Parathyroid adenoma (tissue), 2 donors: ENCODE measurements at regions not wholly inside any gene's neighbourhood (a gene's known extent, or its start where the extent isn't known, plus 50 kb on each side); places are given as distances from the start of the nearest gene placed in this dataset.

ENCODE experiments used
- H2AFZ ChIP-seq: fragments of 300-600 bp; sonication (generic); one replicate; pipeline ENCODE4 v1.7.0; 2017; ENCODE audit warnings: antibody characterized with exemption, mild to moderate bottlenecking
- H3K27ac ChIP-seq: fragments of 300-600 bp; sonication (generic); one replicate; pipeline ENCODE4 v1.7.0; 2017
- H3K27me3 ChIP-seq: fragments of 300-600 bp; sonication (generic); one replicate; pipeline ENCODE4 v1.7.0; 2017; ENCODE audit warnings: low read length; ENCODE audit not compliant: control insufficient read depth, insufficient read depth
- H3K36me3 ChIP-seq: fragments of 300-600 bp; sonication (generic); one replicate; pipeline ENCODE4 v1.7.0; 2017; ENCODE audit warnings: low read length; ENCODE audit not compliant: control insufficient read depth, insufficient read depth
- H3K4me1 ChIP-seq: fragments of 300-600 bp; sonication (generic); one replicate; pipeline ENCODE4 v1.7.0; 2017; ENCODE audit warnings: control low read depth
- H3K4me2 ChIP-seq: fragments of 300-600 bp; sonication (generic); one replicate; pipeline ENCODE4 v1.7.0; 2017; ENCODE audit warnings: low read length
- H3K4me3 ChIP-seq: fragments of 300-600 bp; sonication (generic); one replicate; pipeline ENCODE4 v1.7.0; 2017; ENCODE audit warnings: low read depth, low read length
- H3K79me2 ChIP-seq: fragments of 300-600 bp; sonication (generic); one replicate; pipeline ENCODE4 v1.7.0; 2017; ENCODE audit warnings: control low read depth
- H3K9ac ChIP-seq: fragments of 300-600 bp; sonication (generic); one replicate; pipeline ENCODE4 v1.7.0; 2017; ENCODE audit warnings: mild to moderate bottlenecking
- H3K9me3 ChIP-seq: fragments of 300-600 bp; sonication (generic); one replicate; pipeline ENCODE4 v1.7.0; 2017; ENCODE audit warnings: low read length; ENCODE audit not compliant: control insufficient read depth
- CTCF ChIP-seq: fragments of 300-600 bp; sonication (generic); IDR thresholded peaks from one replicate; pipeline ENCODE4 v1.7.0; 2017; ENCODE audit warnings: antibody characterized with exemption, mild to moderate bottlenecking
- donor health status: primary hyperparathyroidism.

GRCh38 chr4:154088741-154089140, 299.9 kb upstream of the SFRP2 start:
- no peak overlapping the region for H3K4me3 ChIP-seq
- no peak for TF ChIP-seq CTCF
- no peak overlapping the region for H2AFZ ChIP-seq
- no peaks in the 10 kb centered on the region for H3K4me1 ChIP-seq
- H3K9ac ChIP-seq: no peak overlapping the region
- no peak overlapping the region for H3K27ac ChIP-seq
- no peaks in the 10 kb centered on the region for H3K79me2 ChIP-seq
- no peaks in the 10 kb centered on the region for H3K9me3 ChIP-seq
- no peak overlapping the region for H3K4me2 ChIP-seq
- H3K36me3 ChIP-seq: no peaks in the 10 kb centered on the region
- no peaks in the 10 kb centered on the region for H3K27me3 ChIP-seq

GRCh38 chr4:154086247-154086646, 297.4 kb upstream of the SFRP2 start:
- Histone ChIP-seq H3K36me3 (no peaks in the 10 kb centered on the region), H3K27ac (no peak overlapping the region), H3K9ac (no peak overlapping the region), H3K4me1 (no peaks in the 10 kb centered on the region), H3K9me3 (no peaks in the 10 kb centered on the region), H3K4me2 (no peak overlapping the region), H3K79me2 (no peaks in the 10 kb centered on the region), H3K4me3 (no peak overlapping the region), H3K27me3 (no peaks in the 10 kb centered on the region), H2AFZ (no peak overlapping the region)
- no peak for TF ChIP-seq CTCF

- no peak for TF ChIP-seq CTCF
- Histone ChIP-seq H3K79me2 (no peaks in the 10 kb centered on the region), H3K4me3 (no peak overlapping the region), H3K27ac (no peak overlapping the region), H2AFZ (no peak overlapping the region), H3K4me1 (no peaks in the 10 kb centered on the region), H3K36me3 (no peaks in the 10 kb centered on the region), H3K9me3 (no peaks in the 10 kb centered on the region), H3K9ac (no peak overlapping the region), H3K27me3 (no peaks in the 10 kb centered on the region), H3K4me2 (no peak overlapping the region)
Measured at GRCh38 chr4:154084864-154085263, 296.0 kb upstream of the SFRP2 start.

DNA sequence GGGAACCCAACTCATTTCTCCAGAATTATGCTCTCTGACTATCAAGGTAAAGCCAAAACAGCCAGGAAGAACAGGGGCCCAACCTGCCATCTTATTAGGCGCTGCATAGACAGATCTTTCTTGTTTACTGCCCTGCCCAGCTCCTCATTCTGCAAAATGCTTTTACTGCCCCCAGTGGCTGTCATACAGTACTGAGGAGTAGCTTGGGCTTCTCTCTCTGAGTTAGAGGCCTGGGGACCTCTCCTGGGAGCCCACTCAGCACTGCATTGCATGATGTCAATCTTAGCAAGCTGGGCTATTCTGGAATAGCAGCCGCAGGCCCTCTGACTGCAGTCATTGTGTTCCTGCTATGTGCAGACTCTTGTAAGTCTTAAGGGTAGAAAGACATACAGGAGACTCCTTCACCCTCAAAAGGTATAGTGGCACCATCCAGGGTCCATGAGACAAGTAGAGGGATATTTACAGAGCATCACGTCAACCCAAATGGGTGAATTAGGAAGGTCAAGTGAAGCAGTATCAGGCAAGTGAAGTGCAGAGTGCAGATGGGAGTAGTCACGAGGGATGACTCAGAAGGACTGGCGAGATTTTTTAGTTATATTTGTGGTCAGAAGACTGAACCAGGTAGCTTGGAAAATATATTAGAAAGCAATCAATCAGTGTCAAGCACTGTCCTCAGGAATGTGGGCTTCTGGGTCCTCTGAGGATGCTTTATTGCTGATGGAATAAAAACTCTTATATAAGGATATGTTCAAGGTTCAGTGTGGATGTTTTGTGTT, 294.1 kb upstream of the SFRP2 start:
- H3K9me3 ChIP-seq: no peaks in the 10 kb centered on the region
- H3K36me3 ChIP-seq: no peaks in the 10 kb centered on the region
- H3K9ac ChIP-seq: no peak overlapping the region
- no peaks in the 10 kb centered on the region for H3K27me3 ChIP-seq
- H3K4me3 ChIP-seq: no peak overlapping the region
- H2AFZ ChIP-seq: no peak overlapping the region
- no peak for TF ChIP-seq CTCF
- H3K4me1 ChIP-seq: no peaks in the 10 kb centered on the region
- no peak overlapping the region for H3K4me2 ChIP-seq
- H3K79me2 ChIP-seq: no peaks in the 10 kb centered on the region
- H3K27ac ChIP-seq: no peak overlapping the region

GRCh38 chr4:154081391-154081790, 292.5 kb upstream of the SFRP2 start:
- Histone ChIP-seq H3K4me1 (no peaks in the 10 kb centered on the region), H3K4me3 (no peak overlapping the region), H3K36me3 (no peaks in the 10 kb centered on the region), H3K9ac (no peak overlapping the region), H3K4me2 (no peak overlapping the region), H3K79me2 (no peaks in the 10 kb centered on the region), H3K27ac (no peak overlapping the region), H3K27me3 (no peaks in the 10 kb centered on the region), H2AFZ (no peak overlapping the region), H3K9me3 (no peaks in the 10 kb centered on the region)
- no peak for TF ChIP-seq CTCF
